HG02885 (cell line): ENCODE measurements at regions not wholly inside any gene's neighbourhood (a gene's known extent, or its start where the extent isn't known, plus 50 kb on each side); places are given as distances from the start of the nearest gene placed in this dataset.

Experiments
- ATAC-seq: cut with Tn5 transposase; IDR thresholded peaks from one replicate; pipeline ENCODE4 v1.9.1; 2021; ENCODE audit warnings: mild to moderate bottlenecking; ENCODE audit not compliant: unreplicated experiment, poor library complexity

- no peak for ATAC-seq
These were observed 225.6 kb upstream of the SATB1 start for GRCh38 chr3:18650731-18651130.

- peak; percentile 90 for ATAC-seq
These were observed 224.7 kb upstream of the SATB1 start for GRCh38 chr3:18649666-18650363.

- peak; percentile 0 for ATAC-seq
These were observed 223.8 kb upstream of the SATB1 start for GRCh38 chr3:18648868-18649462.

- no peak for ATAC-seq
These were observed 223.0 kb upstream of the SATB1 start for GRCh38 chr3:18648159-18648558.

- ATAC-seq, result no peak
These were observed 220.5 kb upstream of the SATB1 start for GRCh38 chr3:18645619-18646018.

GRCh38 chr3:18643281-18643680 lies 218.1 kb upstream of the SATB1 start:
- ATAC-seq, result no peak

- ATAC-seq, result no peak
These were observed 216.8 kb upstream of the SATB1 start for GRCh38 chr3:18641916-18642315.

GRCh38 chr3:18635215-18635614 lies 210.1 kb upstream of the SATB1 start:
- no peak for ATAC-seq

- no peak for ATAC-seq
These were observed 209.3 kb upstream of the SATB1 start for GRCh38 chr3:18634461-18634860.

GRCh38 chr3:18633002-18633401 lies 207.9 kb upstream of the SATB1 start:
- no peak for ATAC-seq

- ATAC-seq, result no peak
These were observed 205.2 kb upstream of the SATB1 start for GRCh38 chr3:18630295-18630694.

- ATAC-seq, result no peak
These were observed 199.9 kb upstream of the SATB1 start for GRCh38 chr3:18625085-18625484.

- no peak for ATAC-seq
These were observed 198.1 kb upstream of the SATB1 start for GRCh38 chr3:18623220-18623619.

- no peak for ATAC-seq
These were observed 193.6 kb upstream of the SATB1 start for GRCh38 chr3:18618723-18619122.

GRCh38 chr3:18611991-18612390 lies 186.9 kb upstream of the SATB1 start:
- no peak for ATAC-seq

GRCh38 chr3:18609187-18609586 lies 184.0 kb upstream of the SATB1 start:
- no peak for ATAC-seq

- no peak for ATAC-seq
These were observed 172.8 kb upstream of the SATB1 start for GRCh38 chr3:18597919-18598318.

- no peak for ATAC-seq
These were observed 168.1 kb upstream of the SATB1 start for GRCh38 chr3:18593231-18593630.

GRCh38 chr3:18591120-18591519 lies 166.0 kb upstream of the SATB1 start:
- no peak for ATAC-seq

GRCh38 chr3:18586076-18586475 lies 160.9 kb upstream of the SATB1 start:
- ATAC-seq, result no peak

GRCh38 chr3:18585004-18585968 lies 160.1 kb upstream of the SATB1 start:
- no peak for ATAC-seq
